Panc1 (cell line): ENCODE measurements at regions not wholly inside any gene's neighbourhood (a gene's known extent, or its start where the extent isn't known, plus 50 kb on each side); places are given as distances from the start of the nearest gene placed in this dataset.

Experiments used
- CTCF ChIP-seq: fragments of 450-650 bp; IDR thresholded peaks from 2 replicates; pipeline ENCODE4 v1.5.1; 2017; ENCODE audit warnings: mild to moderate bottlenecking
- POLR2AphosphoS5 ChIP-seq: IDR thresholded peaks from 2 replicates; pipeline ENCODE4 v1.6.1; 2012; ENCODE audit warnings: mild to moderate bottlenecking, low read depth, low read length, moderate library complexity
- REST ChIP-seq, 2 experiments: IDR thresholded peaks; 2 replicates each; pipeline ENCODE4 v1.6.1; 2011 to 2012; ENCODE audit warnings: low read depth in 2 of 2, control low read depth in 1 of 2, low read length in 1 of 2, mild to moderate bottlenecking in 1 of 2, moderate library complexity in 1 of 2; ENCODE audit not compliant: insufficient read depth in 1 of 2
- SIN3A ChIP-seq: IDR thresholded peaks from 2 replicates; pipeline ENCODE4 v1.6.1; 2012; ENCODE audit warnings: low read depth, mild to moderate bottlenecking, low read length, moderate library complexity, borderline replicate concordance; ENCODE audit not compliant: insufficient read depth
- TCF7L2 ChIP-seq: IDR thresholded peaks from 2 replicates; pipeline ENCODE4 v1.6.1; 2011; ENCODE audit warnings: mild to moderate bottlenecking, low read depth, low read length, inconsistent platforms

- TF ChIP-seq CTCF (no peak), POLR2AphosphoS5 (no peak), TCF7L2 (no peak), SIN3A (no peak), REST (IDR thresholded peaks at IDR 0.05; ENCODE audit: insufficient read depth in 1 of 2, low read depth in 2 of 2, low read length in 1 of 2) (no peak)
These were observed 120.7 kb upstream of the ADRA1D start for GRCh38 chr20:4369798-4370124.
